ENCODE measurements at regions not wholly inside any gene's neighbourhood (a gene's known extent, or its start where the extent isn't known, plus 50 kb on each side); places are given as distances from the start of the nearest gene placed in this dataset.

DNA sequence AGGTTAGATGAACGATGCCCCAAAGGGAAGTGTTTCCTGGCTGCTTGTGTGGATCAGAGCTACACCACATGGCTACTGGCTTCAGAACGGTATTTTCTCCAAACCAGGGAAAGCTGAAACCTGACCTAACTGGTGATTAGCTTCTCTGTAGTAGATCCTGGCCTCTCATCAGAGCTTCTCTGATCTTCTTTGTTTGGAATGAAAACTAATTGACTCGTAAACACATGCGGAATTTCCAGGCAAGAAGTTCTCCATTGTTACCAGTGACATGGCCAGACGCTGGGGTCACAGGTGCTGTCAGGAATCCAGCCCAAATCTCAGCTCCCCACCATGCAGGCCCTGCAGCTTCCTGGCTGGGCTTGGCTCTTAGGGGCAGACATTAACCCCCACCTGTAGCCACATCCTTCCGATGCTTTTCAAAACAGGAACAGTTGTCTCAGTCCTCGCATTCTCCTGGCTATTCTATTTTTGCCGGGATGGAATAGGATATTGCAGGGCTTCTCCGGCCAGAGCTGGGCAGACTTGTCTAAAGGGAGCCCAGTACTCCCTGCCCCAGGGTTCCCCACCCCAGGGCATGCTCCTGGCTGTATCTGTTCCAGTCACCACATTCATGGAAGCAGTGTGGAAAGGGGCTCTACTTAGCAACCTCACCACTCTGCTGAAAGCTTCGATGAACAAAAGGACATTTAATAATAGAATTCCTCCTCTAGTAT is 305.4 kb upstream of the F9 start:
- no peaks in the 10 kb centered on the region for H3K4me1 Mint-ChIP-seq (ENCODE audit: low read depth)
- no peak for DNase-seq
- H3K36me3 Mint-ChIP-seq (ENCODE audit: low read depth): no peaks in the 10 kb centered on the region
- peaks cover 51% of the 10 kb centered on the region for H3K27me3 Mint-ChIP-seq
- H3K9me3 Mint-ChIP-seq: no peaks in the 10 kb centered on the region
- H3K4me3 Mint-ChIP-seq: no peak overlapping the region
- H3K27ac Mint-ChIP-seq: no peak overlapping the region

DNA sequence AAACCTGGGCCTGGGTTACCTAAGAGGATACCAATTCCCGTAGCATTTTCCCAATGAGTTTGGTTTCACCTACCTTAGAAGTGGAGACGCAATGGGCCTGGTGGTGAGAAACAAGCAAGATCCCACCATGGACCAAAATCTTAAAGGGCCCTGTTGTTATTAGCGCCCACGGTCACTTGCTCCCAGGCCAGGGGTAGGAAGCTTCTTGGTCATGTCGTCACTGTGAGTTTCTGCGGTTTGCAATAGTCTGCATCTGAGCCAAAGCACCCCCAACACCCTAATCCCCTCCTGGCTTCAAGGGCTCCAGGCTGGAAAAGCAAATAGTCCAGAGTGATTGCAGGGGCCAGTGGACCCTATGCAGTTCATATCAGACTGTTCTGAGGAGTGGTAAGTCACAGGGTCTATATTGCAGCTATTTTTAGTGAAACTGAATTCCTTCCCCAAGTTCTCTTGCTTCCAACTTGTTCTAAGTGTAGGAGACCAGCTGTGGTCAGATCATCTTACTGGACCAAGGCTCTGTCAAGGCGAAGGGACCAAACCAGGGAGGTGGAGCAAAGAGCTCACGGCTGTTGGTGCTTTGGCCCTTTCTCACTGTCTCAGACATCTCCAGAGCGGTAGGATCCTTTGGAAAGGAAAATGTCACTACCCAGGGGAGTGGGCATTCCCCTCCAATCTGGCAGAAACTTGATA is 307.9 kb upstream of the F9 start:
- H3K9me3 Mint-ChIP-seq: no peaks in the 10 kb centered on the region
- no peaks in the 10 kb centered on the region for H3K4me1 Mint-ChIP-seq (ENCODE audit: low read depth)
- no peaks in the 10 kb centered on the region for H3K36me3 Mint-ChIP-seq (ENCODE audit: low read depth)
- no peak for DNase-seq
- peaks cover 49% of the 10 kb centered on the region for H3K27me3 Mint-ChIP-seq
- no peak overlapping the region for H3K4me3 Mint-ChIP-seq
- H3K27ac Mint-ChIP-seq: no peak overlapping the region

DNA sequence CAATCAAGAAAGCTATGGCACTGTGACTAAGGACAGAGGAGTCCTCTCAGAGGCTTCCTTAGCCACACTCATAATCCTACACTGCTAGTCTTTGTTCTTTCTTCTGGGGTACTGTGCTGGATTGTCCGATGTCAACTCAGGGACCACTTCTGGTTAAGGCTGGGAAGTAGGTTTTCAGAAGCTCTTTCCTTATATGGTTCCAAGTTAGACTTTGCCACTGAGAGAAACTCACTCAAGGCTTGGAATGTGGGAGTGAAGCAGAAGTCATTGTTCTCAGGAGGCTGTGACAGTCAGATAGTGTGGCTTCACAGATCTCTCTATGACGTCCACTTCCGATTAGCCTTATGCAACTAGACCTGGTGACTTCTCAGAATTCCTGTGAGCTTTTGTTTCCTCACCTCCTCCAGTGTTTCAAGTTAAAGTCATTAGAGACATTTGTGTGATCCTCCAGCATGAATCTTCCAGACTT is 317.3 kb upstream of the F9 start:
- no peak overlapping the region for H3K4me3 Mint-ChIP-seq
- no peaks in the 10 kb centered on the region for H3K9me3 Mint-ChIP-seq
- no peak overlapping the region for H3K27ac Mint-ChIP-seq
- H3K27me3 Mint-ChIP-seq: peaks cover 57% of the 10 kb centered on the region
- no peaks in the 10 kb centered on the region for H3K36me3 Mint-ChIP-seq (ENCODE audit: low read depth)
- no peaks in the 10 kb centered on the region for H3K4me1 Mint-ChIP-seq (ENCODE audit: low read depth)
- no peak for DNase-seq

DNA sequence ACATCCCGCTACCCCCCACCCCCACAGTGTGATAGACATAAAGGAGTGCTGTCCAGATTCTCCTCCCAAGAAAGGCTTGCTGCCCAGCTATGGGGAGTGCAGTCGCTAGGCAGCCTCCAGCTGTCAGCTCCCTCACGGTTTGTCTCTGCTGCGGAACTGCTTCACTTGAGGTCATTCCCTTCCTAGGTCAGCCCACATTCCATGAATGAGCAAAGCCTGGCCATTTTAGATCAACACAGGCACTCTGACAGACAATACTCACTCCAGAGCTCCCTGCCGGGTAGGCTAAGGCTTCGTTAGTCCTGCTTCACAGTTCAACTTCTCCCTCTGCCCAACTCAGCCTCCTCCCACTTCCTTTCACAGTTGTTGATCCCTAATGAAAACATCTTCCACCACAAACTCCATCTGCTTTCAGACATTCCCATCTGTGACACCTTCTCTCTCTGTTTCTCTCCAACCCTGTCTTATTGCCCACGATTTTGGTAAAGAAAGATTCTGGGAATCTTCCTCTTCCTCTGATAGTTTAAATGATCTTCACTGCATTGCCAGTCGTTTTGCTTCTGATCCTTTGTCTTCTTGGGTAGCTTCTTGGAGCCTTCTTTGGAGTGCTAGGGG is 318.9 kb upstream of the F9 start:
- H3K36me3 Mint-ChIP-seq (ENCODE audit: low read depth): no peaks in the 10 kb centered on the region

DNA sequence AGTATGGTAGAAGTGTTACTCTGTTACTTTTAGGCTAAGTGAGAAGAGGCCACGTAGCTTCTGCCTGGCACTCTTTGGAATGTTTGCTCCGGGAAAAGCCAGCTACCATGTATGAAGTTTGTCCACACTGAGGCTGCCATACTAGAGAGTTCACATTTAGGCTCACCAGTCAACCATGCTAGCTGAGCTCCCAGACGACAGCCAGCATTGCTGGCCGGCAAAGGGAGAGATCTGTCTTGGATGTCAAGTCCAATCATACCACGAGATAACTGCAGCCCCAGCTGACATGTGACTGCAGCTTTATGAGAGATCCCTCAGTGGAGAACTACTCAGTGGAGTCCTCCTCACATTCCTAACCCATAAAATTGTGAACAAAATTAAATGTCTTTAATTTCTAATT is 321.2 kb upstream of the F9 start:
- Mint-ChIP-seq H3K4me1 (ENCODE audit: low read depth) (peaks cover 3% of the 10 kb centered on the region), H3K4me3 (no peak overlapping the region), H3K36me3 (ENCODE audit: low read depth) (no peaks in the 10 kb centered on the region), H3K27me3 (peaks cover 81% of the 10 kb centered on the region), H3K27ac (no peak overlapping the region), H3K9me3 (no peaks in the 10 kb centered on the region)
- DNase-seq: no peak

More for the DNA sequence above, 318.9 kb upstream of the F9 start:
- Mint-ChIP-seq H3K9me3 (no peaks in the 10 kb centered on the region), H3K4me3 (no peak overlapping the region), H3K4me1 (ENCODE audit: low read depth) (no peaks in the 10 kb centered on the region), H3K27ac (no peak overlapping the region), H3K27me3 (peaks cover 68% of the 10 kb centered on the region)
- no peak for DNase-seq

DNA sequence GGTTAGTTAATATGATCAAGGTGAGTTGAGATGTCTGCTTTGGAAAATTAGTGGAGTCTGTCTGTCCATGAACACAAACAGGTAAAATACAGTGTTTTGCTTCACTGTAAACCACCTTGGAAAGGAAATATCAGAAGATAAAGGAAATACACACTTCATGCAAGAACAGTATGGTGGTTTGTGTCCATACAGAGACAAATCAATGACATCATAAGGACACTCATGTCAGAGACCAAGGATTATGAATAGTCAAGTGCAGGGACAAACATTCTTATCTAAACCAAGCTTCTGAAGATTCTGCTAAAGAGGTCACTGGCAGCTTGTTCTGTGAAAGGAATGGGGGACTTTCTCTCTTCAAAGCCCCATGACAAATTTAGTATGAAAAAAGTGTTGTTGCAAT is 322.9 kb upstream of the F9 start:
- H3K27me3 Mint-ChIP-seq: peaks cover 79% of the 10 kb centered on the region
- H3K4me3 Mint-ChIP-seq: no peak overlapping the region
- DNase-seq: no peak
- H3K27ac Mint-ChIP-seq: no peak overlapping the region
- no peaks in the 10 kb centered on the region for H3K9me3 Mint-ChIP-seq
- peaks cover 4% of the 10 kb centered on the region for H3K4me1 Mint-ChIP-seq (ENCODE audit: low read depth)
- H3K36me3 Mint-ChIP-seq (ENCODE audit: low read depth): no peaks in the 10 kb centered on the region

DNA sequence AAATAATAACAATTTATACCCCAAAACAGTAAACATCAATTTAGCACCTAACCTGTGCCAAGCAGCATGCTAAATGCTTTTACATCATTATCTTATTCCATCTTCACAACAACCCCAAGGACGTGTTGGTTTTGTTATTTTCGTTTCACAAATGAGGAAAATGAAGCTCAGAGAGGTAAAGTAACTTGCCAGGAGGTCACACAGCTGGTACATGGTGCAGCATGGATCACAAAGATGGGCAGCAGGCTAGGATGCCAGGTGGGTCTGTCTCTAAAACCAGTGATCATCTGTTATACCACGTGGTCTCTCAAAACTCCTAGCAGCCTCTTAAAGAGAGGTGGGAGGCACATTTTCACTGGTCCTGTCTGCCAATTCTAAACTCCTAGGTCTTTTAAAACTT is 323.6 kb upstream of the F9 start:
- Mint-ChIP-seq H3K27me3 (peaks cover 81% of the 10 kb centered on the region), H3K4me3 (no peak overlapping the region), H3K4me1 (ENCODE audit: low read depth) (peaks cover 4% of the 10 kb centered on the region), H3K27ac (no peak overlapping the region), H3K9me3 (no peaks in the 10 kb centered on the region), H3K36me3 (ENCODE audit: low read depth) (no peaks in the 10 kb centered on the region)
- DNase-seq: no peak

DNA sequence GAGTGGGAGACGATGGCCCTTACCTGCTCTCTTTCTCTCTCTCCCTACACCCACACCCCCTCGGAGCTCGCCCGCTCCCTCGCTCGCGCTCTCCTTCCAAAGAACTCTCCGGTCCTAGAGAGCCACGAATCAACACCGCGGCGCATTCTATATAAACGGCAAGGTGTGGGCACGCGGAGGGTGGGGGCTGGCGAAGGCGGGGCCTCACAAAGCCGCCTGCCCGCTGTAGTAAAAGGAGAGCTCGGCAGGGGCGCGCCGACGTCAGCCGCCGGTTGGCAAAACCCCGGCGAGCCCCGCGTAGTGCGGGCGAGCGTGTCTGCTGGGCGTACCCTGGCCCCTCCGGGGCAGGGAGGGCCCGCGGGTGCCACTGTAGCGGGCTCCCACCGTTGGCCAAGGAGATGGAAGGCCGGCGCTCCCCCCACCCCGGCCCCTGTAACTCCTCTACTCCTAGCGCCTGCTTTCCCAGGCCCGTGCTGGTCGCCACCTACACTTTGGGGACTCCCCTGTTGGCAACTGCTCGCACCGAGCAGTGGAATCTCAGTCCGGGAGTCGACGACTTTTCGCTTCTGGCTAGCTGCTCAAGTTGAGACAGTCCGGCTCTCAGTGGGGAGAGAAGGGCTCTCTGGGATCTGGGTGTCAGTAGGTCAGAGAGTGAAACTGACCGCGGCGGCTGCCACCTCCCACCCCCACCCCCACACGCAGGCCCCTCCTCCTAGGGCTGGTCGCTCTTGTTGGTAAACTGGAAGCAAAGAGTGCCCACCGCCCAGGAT is 325.5 kb upstream of the F9 start:
- DNase-seq: no peak
- H3K4me1 Mint-ChIP-seq (ENCODE audit: low read depth): peaks cover 4% of the 10 kb centered on the region
- H3K4me3 Mint-ChIP-seq: peak overlapping the region; percentile 46
- H3K36me3 Mint-ChIP-seq (ENCODE audit: low read depth): no peaks in the 10 kb centered on the region
- no peaks in the 10 kb centered on the region for H3K9me3 Mint-ChIP-seq
- H3K27ac Mint-ChIP-seq: no peak overlapping the region
- H3K27me3 Mint-ChIP-seq: peaks cover 81% of the 10 kb centered on the region

DNA sequence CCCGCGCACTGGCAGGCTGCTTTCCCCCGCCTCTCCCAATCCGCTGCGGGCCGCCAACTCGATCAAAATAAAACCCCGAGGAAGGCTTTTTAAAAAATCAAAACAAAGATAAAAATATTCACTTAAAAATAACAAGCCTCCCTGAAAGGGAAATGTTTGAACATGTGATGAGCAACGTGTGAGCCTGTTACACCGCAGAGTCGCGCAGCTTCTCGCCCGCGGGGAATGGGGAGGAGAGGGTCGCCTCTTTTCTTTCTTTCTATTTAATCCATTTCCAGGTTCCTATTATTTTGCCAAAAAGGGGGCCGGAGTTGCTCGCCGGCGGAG is 326.0 kb upstream of the F9 start:
- DNase-seq: no peak
- peaks cover 81% of the 10 kb centered on the region for H3K27me3 Mint-ChIP-seq
- peaks cover 4% of the 10 kb centered on the region for H3K4me1 Mint-ChIP-seq (ENCODE audit: low read depth)
- no peaks in the 10 kb centered on the region for H3K9me3 Mint-ChIP-seq
- H3K4me3 Mint-ChIP-seq: peak overlapping the region; percentile 46
- no peaks in the 10 kb centered on the region for H3K36me3 Mint-ChIP-seq (ENCODE audit: low read depth)
- no peak overlapping the region for H3K27ac Mint-ChIP-seq

DNA sequence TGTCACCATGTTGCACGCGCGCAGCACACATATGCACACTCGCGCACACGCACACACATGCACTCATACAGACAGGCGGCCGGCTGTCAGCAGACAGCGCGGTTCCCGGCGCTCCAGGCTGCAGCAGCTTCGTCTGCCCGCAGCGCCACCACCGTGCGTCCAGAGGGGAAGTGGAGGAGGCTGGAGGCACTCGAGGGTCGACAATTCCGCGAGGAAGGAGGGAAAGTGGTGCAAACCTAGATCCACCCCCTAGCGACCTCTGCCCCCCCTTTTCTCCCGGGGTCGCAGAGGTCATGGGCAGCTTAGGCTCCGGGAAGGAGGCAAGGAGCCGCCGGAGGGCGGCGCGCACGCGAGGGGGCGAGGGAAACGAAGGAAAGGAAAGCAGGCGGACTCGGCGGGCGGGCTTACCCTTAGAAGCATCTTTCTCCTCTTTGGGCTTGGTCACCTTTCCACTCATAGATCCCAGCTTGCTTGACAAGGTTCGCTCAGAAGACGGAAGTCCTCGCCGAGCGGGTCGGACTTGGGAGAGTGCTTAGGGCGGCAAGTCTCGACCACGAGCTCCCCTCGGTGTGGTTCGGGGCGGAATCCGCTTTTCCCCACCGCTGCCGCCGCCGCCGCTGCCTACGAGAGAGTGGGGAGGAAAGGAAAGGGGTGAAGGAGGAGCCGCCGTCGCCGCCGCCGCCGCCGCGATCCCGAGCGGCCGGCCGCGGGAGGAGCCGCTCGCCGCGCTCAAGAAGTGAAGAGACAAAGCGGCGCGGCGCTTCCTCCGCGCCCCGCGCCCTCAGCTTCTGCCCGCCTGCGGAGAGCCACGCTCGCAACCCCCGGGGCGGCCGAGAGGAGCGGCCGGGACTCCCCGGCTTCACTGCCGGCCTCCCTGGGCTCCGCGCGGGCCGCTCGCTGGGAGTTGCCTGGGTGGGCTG is 326.6 kb upstream of the F9 start:
- no peak overlapping the region for H3K4me3 Mint-ChIP-seq
- H3K27me3 Mint-ChIP-seq: peaks cover 84% of the 10 kb centered on the region
- no peaks in the 10 kb centered on the region for H3K36me3 Mint-ChIP-seq (ENCODE audit: low read depth)
- no peaks in the 10 kb centered on the region for H3K9me3 Mint-ChIP-seq
- no peak overlapping the region for H3K27ac Mint-ChIP-seq
- DNase-seq: no peak
- H3K4me1 Mint-ChIP-seq (ENCODE audit: low read depth): peaks cover 4% of the 10 kb centered on the region

DNA sequence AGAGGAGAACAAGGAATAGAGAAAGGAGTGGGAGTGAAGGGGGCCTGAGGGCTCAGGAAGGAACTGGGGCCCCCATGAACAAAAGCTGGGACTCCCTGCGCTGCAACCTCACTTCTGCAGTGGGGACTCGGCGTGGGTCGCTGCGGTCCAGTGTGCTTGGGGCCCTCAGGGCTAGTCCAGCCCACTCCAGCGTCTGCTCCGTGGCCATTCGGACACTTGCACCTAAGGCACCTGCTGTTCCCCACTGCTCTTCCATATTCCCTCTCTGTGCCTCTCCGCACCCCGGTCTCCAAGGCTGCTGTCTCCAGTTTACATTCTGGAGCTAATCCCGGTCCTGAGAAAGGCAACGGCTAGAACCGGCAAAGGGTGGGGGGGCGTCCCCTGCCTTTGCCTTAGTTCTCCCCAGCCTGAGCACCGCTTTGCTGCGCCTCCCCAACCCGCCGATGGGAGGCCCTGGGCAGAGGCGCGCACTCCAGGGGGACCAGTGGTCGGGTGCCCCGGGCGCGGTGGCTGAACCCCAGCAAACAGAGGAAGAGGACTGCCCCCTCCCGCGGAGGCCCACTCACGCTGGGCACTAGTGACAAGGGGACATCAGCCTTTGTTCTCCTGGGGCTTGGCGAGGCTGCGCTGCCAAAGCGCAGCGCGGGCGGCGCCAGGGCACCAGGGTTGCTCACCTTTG is 327.7 kb upstream of the F9 start:
- Mint-ChIP-seq H3K36me3 (ENCODE audit: low read depth) (no peaks in the 10 kb centered on the region), H3K27ac (no peak overlapping the region), H3K4me1 (ENCODE audit: low read depth) (peaks cover 4% of the 10 kb centered on the region), H3K27me3 (peaks cover 86% of the 10 kb centered on the region), H3K9me3 (no peaks in the 10 kb centered on the region), H3K4me3 (no peak overlapping the region)
- DNase-seq: no peak

DNA sequence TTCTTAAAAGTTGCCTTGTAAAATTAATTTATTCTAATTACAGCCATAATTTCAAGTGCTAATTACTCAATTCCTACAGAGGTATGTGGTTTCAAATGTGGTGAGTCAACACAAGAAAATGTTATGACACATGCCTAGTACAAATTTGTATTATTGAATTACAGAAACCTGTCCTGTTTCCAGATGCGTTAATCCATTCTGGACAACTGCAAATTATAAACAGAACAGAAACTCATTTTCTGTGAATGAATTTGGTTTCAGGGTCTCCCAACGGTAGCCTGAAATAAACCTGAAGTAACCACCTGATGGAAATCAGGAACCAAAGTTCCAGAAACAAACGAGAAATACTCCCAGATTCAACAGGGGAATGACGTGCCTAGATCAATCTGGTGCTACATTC is 328.6 kb upstream of the F9 start:
- no peaks in the 10 kb centered on the region for H3K36me3 Mint-ChIP-seq (ENCODE audit: low read depth)
- H3K4me1 Mint-ChIP-seq (ENCODE audit: low read depth): peaks cover 4% of the 10 kb centered on the region
- DNase-seq: no peak
- H3K27me3 Mint-ChIP-seq: peaks cover 83% of the 10 kb centered on the region
- H3K4me3 Mint-ChIP-seq: no peak overlapping the region
- no peaks in the 10 kb centered on the region for H3K9me3 Mint-ChIP-seq
- H3K27ac Mint-ChIP-seq: no peak overlapping the region

DNA sequence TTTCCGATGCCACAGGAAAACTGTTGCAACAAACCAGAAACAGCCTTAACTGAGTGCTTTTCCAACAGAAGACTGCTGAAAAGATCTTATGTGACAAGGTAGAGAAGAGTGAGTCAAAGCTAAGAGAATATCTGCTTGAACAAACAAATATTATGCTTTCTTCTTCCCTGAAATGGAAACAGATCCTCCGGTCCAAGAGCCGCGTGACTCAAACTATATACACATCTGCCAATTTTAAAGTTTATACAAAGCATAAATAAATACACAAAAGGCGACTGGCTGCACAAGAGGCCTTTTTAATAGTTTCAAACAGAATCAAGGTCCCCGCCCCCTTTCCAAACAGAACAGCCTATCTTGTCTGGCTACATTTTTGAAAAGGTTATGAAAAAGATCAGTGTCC is 329.7 kb upstream of the F9 start:
- peaks cover 85% of the 10 kb centered on the region for H3K27me3 Mint-ChIP-seq
- peaks cover 4% of the 10 kb centered on the region for H3K4me1 Mint-ChIP-seq (ENCODE audit: low read depth)
- H3K27ac Mint-ChIP-seq: no peak overlapping the region
- DNase-seq: no peak
- H3K36me3 Mint-ChIP-seq (ENCODE audit: low read depth): no peaks in the 10 kb centered on the region
- no peaks in the 10 kb centered on the region for H3K9me3 Mint-ChIP-seq
- H3K4me3 Mint-ChIP-seq: no peak overlapping the region
